Activated CD4-positive, CD25-positive, alpha-beta regulatory T cell treated with anti-CD3 and anti-CD28 coated beads, Interleukin-2, amount 50 U/mL, for 16 hours (primary cell): ENCODE measurements at regions not wholly inside any gene's neighbourhood (a gene's known extent, or its start where the extent isn't known, plus 50 kb on each side); places are given as distances from the start of the nearest gene placed in this dataset.

ENCODE experiments used
- DNase-seq: peaks from one replicate; pipeline ENCODE4 v3.0.0-alpha.2; 2020; ENCODE audit warnings: low read depth, low spot score

DNA sequence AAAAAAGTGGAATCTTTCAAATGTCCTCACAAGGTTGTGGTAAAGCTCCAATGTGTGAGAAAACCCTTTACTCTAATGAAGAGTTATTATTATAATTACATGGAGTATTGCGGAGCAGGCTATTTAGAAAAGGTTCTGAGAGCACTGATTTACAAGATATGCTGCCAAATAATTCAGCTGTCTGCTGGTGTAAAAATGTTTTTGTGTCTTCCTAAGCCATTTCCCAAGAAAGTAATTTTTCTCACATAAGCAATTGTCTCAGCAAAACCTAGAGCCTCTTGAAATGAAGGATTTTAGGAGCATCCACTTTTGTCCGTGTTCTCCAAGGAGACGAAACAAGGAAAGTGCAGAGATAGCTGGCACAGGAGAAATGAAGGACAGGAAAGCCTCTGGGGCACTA, 229.6 kb upstream of the STARD13 start:
- DNase-seq, result no peak

DNA sequence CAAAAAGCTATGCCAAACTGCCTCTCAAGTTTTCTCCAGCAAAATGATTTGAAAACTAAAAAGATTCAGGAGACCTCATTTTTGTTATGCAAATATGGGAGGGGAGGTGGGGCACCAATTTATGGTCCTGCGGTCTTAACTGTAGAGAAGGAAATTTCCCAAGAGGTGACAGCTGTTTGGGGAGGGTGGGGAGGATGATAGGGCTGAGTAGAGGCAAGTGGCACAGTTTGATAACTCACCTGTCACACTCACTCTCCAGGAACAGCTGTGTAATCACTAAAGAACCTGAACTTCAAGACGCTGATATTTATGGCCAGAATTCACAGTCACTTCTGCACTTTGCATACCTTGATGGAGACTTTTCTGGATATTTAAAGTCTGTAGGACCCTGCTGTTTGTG, 232.9 kb upstream of the STARD13 start:
- no peak for DNase-seq

DNA sequence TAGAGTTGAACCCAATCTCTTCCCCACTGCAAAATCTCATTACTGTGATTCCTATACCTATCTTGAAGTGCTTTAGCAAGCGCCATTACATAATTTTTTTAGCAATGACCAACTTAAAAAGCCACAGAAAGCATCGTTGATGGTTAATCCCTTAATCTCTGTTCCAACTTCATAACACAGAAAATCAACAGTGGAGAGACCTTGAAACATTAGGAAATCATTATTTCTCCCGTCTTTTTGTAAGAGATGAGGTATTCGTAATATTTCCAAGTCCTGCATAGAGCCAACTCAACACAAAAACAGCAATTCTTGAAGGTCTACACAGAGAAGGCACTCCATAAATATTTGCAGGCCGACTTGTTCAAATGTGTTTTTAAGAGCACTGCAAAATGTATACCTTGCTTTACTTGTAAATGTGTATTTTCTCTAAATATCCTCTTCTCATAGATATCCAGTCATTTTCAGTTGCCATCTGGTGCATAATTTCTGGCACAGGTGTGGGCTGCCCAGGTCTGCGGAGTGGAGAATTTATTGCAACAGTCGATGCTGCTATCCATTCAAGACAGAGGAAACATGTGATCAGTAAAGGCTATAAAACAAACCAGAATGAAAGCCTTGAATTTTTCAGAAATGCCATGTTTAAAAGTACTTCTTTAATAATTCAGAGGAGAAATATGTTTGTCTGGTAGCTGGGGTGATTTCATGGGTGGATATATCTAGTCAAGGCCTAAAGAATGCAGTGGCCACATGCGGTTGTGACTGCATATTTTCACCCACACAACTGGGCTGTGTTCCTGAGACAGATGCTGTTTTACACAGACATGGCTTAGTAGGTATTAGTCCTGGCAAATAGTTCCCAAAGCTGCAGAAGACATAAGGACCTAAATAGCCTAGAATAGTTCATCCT, 234.3 kb upstream of the STARD13 start:
- no peak for DNase-seq

- DNase-seq, result no peak
Observed at GRCh38 chr13:33520468-33520839, 234.9 kb upstream of the STARD13 start.

DNA sequence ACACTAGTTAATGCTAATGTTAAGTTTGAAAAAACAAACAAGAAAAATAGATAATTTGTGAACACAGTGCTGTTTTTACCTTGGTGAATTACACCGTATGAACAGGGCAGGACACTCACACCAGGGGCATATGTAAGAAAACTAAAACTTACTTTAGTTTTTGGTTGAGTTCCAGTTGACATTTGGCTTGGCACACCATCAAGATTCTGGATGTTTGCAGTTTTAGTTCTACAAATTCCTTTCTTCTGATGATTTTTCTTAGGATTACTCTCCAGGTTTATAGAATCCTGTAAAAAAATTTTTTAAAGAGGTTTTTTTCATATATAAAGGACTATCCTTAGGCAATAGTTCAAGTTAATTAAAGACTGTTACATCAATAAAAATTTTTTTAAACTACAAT, 238.5 kb upstream of the STARD13 start:
- DNase-seq, result no peak

DNA sequence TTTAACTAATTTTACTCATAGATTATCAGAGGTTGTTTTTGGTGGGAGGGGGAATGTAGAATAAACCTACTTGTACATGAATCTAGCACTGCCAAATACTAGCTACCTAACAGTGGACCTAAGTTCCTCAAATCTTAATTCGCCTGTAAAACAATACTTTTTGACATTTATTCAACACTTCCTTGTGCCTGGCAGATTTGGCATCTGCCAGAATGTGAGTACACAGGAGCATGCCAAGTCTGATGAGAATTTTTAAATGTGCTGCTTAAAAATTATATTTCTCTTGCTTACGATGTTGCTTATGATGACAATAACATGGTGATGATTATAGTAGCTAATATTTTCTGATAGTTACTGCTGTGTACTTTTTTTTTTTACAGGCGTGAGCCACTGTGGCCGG, 240.2 kb upstream of the STARD13 start:
- DNase-seq, result no peak

DNA sequence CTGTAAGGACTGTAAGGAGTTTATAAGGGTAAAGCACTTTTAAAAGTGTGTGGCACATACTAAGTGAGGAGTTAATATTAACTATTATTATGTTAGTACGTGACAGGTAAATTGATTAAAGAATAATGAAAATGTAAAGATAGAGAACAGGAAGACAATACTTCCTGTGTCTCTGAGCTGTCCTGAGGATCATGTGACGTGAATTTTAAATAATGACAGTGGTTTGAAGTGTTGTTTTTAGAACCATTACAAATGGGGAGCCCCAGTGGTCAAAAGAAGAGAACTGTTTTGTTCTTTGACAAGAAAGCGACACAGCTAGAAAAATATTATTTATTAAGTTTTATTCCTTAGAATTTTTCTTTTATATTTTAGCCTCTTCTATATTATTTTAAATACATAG, 241.2 kb upstream of the STARD13 start:
- DNase-seq, result no peak

GRCh38 chr13:33528896-33529295, 243.3 kb upstream of the STARD13 start:
- no peak for DNase-seq

GRCh38 chr13:33531484-33531883, 245.9 kb upstream of the STARD13 start:
- DNase-seq, result no peak

DNA sequence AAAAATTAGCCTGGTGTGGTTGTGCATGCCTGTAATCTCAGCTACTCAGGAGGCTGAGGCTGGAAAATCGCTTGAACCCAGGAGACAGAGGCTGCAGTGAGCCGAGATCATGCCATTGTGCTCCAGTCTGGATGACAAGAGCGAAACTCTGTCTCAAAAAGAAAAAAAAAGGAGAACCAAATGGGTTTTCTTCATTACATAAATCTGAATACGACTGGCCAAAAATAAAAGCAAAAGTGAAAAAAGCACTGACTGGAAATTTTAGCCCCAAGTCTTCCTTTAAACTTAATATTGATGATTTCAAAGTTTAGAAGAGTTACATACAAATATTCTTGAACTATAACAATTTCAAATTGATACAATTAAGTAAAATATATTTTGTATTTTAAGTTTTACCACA, 249.5 kb upstream of the STARD13 start:
- DNase-seq, result no peak

- no peak for DNase-seq
Observed at GRCh38 chr13:33536601-33537000, 251.0 kb upstream of the STARD13 start.

DNA sequence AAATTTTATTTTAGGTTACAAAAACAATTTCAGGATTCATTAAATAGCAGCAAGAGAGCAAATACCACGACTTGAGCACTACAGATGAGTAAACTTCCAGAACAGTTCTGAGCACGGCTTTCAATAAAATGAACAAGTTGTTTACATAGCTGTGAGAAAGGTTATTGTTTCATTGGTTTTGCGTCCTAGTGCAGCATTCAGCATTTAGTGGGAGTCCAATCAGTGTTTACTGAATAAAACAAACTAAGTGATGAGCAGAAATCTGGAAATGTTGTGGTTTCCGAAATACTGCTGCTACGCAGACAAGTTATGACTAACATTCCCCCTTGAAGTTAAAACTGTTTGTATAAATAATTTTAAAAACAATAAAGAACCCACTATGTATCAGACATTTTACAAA, 251.5 kb upstream of the STARD13 start:
- DNase-seq, result no peak

DNA sequence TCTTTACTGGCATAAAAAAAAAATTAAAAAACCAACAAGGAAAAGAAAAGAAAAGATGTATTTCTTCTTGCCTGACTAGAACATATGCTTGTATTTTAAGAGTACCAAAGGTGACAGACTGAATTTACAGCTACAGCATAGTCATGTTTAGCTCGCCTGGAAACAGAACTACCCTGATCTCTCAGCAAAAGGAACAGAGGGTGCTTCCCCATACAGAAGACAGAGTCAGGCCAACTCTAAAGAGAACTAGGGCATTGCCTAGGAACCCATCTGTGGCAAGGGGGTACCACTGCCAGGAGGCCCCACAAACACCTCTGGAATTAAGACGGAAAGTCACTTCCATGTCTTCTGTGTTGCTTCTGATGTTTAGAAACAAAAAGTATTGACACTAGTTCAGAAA, 252.1 kb upstream of the STARD13 start:
- DNase-seq, result no peak

DNA sequence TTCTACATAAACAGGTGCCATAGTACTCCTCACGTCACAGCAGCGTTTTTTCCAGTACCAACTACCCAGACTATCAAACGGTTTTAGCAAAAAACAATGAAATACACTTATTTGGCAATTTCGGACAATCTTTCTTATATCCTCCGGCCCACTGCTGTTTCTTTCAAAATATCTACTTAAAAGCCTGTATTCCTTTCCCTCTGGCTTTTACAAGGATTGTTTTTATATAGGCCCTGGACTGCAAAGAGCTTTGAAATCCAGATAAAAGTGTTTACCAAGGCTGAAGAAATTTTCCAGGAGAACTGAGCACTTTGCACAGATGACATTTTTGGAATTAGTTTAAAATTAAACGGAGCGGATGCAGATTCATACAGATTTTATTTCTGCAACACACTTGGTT, 255.9 kb upstream of the STARD13 start:
- DNase-seq, result no peak

- DNase-seq, result no peak
Observed at GRCh38 chr13:33541962-33542308, 256.4 kb upstream of the STARD13 start.

DNA sequence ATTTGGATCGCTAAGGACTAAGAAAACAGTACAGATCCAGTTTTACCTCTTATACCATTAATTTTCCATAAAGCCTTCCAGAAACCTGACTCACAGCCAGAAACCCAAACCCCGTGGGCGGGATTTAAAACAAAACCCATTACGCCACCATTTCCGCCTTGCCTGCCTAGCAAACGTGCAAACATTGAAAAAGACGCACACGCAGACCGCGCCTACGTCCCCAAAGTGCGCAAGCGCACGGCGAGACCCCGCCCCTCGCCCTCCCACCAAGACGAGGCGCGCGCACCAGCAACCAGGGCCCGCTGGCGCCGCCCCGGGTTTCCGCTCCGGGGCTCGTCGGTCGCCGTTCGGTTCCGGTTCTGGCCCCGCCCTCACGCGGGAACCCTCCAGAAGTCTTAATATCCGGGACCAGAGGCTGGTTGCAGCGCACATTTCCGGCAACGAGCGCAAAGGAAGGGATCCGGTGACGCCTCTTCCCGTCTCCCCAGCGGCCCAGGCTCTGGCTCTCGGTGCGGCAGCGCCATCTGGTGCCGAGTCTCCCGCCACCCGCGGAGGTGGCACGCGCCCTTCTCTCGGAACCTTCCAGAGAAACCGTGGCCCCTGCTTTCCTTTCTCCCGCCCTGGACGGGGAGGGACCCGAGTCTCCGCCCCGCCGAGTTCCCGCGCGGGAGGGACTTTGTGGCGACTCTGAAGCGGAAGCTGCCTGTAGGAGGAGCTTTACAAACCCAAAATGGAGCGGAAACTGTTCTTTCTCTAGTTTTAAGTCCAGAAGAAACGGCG, 256.9 kb upstream of the STARD13 start:
- peak; percentile 96 for DNase-seq

GRCh38 chr13:33543089-33543459, 257.5 kb upstream of the STARD13 start:
- no peak for DNase-seq

GRCh38 chr13:33543631-33544265, 258.2 kb upstream of the STARD13 start:
- DNase-seq, result no peak

- no peak for DNase-seq
Observed at GRCh38 chr13:33544308-33544707, 258.8 kb upstream of the STARD13 start.

- no peak for DNase-seq
Observed at GRCh38 chr13:33545492-33545891, 259.9 kb upstream of the STARD13 start.

GRCh38 chr13:33547035-33547434, 261.5 kb upstream of the STARD13 start:
- DNase-seq, result no peak

GRCh38 chr13:33548069-33548468, 262.5 kb upstream of the STARD13 start:
- no peak for DNase-seq

DNA sequence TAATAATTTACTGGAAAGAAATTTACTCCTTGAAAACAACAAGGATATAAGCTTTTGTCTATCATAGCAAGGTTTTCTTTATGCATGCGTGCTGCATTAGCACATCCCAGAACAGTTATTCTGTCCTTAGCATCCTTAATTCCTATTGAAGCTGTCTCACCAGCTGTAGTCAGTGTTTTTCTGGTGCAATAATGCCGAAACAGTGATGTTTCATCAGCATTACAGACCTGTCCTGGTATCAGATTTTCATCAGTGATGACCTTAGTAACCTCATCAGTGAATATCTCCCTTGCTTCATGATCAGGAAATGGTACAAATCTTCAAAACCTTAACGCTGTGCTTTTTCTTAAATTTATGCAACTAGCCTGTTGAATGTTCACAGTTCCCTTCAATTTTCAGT, 264.7 kb upstream of the STARD13 start:
- DNase-seq, result no peak
